C4-2B (cell line): ENCODE measurements at regions not wholly inside any gene's neighbourhood (a gene's known extent, or its start where the extent isn't known, plus 50 kb on each side); places are given as distances from the start of the nearest gene placed in this dataset.

ENCODE experiments used
- H3K27ac ChIP-seq: fragments of 450-650 bp; 2 replicates; pipeline ENCODE4 v1.5.1; 2017
- ZFX ChIP-seq: fragments of 450-650 bp; IDR thresholded peaks from 2 replicates; pipeline ENCODE4 v1.6.1; 2017
- TF ChIP-seq, protein P1 (sequence below): fragments of 450-650 bp; conservative IDR thresholded peaks from 2 replicates; pipeline ENCODE4 v1.5.1; 2017; ENCODE audit warnings: mild to moderate bottlenecking

DNA sequence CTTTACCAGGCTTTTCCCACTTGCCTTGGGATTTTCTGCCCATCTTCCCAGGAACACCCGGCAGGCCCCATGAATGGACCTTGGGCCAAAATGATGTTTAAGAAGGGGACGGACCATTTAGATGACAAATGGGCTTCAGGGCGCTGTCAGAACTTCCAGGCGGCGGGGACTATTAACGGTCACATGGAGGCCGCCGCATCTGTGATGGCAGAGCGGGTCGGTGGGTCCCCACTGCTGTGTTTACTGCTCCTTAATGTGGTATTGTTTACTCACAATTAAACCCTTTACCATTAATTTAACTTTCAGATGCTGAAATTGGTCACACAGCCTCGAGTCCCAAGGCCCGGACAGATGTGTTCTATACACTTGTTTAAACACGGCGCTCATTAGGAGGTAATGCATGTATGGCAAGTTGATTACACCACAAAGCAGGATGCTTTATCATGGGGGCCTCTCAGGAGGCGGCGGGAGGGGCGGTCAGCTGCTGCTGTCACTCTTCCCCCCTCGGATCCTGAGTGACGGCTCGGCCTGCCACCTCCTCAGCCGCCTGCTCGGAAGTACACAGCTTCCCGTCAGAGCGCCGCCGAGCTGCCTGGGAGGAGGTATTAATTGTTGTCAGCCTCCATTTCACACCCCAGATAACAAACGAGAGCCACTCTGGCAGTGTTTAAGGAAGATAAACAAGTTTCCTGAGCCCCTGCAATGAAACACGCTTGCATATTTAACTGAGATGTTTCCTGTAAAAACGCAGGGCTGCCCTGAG is 83.9 kb upstream of the IRX3 start:
- H3K27ac ChIP-seq = no peak overlapping the region
- no peak for TF ChIP-seq ZFX

DNA sequence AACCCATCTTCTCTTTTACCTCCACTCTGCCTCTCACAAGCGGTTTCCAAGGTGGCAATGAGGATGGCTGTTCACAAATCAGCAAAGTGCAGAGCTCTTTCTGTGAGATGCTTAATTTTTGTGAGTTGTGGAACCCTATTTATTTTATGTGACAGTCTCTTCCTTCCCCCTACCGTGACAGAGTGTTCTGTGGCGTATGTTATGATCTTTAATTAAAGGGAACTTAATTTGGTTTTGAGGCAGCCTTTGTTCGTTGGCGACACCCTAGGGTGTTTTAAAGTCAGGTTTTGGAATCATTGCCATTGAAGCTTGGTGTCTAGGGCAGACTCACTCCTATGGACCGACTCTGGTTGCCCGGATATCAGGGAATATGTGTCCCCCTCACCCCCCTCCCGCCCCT is 83.3 kb upstream of the IRX3 start:
- TF ChIP-seq, protein P1, sequence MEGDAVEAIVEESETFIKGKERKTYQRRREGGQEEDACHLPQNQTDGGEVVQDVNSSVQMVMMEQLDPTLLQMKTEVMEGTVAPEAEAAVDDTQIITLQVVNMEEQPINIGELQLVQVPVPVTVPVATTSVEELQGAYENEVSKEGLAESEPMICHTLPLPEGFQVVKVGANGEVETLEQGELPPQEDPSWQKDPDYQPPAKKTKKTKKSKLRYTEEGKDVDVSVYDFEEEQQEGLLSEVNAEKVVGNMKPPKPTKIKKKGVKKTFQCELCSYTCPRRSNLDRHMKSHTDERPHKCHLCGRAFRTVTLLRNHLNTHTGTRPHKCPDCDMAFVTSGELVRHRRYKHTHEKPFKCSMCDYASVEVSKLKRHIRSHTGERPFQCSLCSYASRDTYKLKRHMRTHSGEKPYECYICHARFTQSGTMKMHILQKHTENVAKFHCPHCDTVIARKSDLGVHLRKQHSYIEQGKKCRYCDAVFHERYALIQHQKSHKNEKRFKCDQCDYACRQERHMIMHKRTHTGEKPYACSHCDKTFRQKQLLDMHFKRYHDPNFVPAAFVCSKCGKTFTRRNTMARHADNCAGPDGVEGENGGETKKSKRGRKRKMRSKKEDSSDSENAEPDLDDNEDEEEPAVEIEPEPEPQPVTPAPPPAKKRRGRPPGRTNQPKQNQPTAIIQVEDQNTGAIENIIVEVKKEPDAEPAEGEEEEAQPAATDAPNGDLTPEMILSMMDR = no peak
- TF ChIP-seq ZFX = no peak

DNA sequence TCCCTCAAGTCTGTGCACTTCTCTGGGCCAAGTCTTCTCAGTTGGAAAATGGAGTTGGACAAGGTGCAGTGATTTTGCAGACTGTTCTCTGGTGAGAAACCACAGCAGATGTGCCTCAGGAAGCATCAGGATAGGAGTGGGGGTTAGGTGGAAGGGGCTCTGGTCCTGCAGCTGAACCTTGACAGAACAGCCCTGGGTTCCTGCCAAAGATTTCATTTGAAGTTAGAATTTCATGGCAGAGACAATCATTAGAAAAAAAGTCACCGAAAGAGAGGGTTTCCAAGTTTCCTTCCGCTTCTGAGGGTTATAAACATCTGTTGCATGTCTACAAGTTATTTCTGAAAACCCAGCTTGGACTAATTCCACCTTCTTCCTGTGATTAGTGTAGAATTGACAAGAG is 80.4 kb upstream of the IRX3 start:
- no peak overlapping the region for H3K27ac ChIP-seq
- TF ChIP-seq, protein P1 = no peak
- no peak for TF ChIP-seq ZFX

More for the DNA sequence above, 83.3 kb upstream of the IRX3 start:
- H3K27ac ChIP-seq = no peak overlapping the region

DNA sequence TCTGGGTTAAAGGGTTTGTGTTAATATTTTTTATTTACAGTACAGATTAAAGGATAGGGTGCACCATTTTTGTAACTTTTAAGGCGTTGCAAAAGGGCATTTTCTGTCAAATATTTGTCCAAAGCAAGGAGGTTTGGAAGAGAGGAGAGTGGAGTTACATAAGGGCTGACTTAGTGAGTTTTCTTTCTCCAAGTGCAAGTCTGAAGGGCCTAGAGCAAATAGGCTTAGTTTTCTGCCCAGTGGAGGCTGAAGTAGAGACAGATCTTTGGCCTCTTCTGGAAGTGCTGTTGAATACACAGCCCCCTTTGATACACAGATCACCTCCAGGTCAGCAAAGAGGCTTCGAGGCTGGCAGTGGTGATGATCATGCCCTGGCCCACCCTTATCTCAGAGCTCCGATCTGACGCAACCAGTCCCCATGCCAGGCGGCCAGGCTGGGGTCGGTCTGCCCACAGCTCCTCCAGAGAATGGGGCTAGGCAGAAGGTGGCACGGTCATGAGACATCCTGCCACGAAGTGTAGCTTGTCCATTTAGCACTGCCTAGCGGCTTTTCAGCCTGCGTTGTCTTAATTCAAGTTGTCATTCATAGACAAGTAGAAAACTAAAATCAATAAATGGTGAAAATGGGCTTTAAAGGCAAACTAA is 79.5 kb upstream of the IRX3 start:
- H3K27ac ChIP-seq = no peak overlapping the region
- no peak for TF ChIP-seq ZFX
- TF ChIP-seq, protein P1 = no peak

DNA sequence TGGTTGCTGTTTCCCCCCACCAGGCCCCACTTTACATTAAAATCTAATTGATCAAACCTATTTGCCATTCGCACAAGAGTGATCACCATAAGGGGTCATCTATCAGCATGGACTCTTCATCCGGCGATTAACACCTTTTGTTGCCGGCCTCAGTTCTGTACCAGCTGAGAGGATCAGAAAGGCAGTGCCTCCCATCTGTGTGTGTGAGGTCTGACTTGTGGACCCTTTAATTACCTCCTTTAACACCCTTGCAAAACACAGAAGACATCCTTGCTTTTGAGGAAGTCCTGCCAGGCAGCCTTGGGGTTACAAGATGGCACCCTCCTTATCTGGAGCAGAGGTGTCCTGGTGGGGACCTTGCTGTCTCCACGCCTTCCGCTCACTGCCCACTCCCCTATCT is 77.2 kb upstream of the IRX3 start:
- TF ChIP-seq, protein P1 = no peak
- TF ChIP-seq ZFX = no peak
- H3K27ac ChIP-seq = no peak overlapping the region

DNA sequence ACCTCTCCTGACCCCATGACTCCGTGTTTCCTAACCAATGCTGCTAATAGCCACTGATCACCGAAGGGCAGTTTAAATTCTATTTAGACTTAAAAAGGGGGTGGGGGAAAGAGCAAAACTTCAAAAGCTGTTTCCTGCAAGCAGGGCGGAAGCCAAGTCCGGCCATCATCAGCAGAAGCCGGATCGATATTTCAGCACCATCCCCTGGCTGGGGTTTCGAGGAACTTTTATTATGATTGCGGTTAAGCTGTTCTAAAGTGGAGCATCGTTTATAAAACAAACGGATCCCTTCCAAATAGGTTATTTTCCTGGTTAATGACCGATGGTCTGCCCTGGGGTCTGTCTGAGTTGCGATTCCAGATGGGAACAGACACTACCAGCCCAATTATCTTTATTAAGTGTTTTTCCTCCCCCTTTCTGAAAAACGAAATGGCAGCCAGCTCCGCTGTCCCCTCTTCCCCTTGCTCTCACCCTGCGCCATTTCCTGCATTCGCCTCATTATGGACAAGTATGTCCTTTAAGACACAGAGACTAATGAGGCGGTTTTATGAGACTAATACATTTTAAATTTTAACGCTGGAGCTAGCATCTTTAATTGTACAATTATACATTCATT is 76.1 kb upstream of the IRX3 start:
- H3K27ac ChIP-seq = no peak overlapping the region
- no peak for TF ChIP-seq ZFX
- TF ChIP-seq, protein P1 = no peak

DNA sequence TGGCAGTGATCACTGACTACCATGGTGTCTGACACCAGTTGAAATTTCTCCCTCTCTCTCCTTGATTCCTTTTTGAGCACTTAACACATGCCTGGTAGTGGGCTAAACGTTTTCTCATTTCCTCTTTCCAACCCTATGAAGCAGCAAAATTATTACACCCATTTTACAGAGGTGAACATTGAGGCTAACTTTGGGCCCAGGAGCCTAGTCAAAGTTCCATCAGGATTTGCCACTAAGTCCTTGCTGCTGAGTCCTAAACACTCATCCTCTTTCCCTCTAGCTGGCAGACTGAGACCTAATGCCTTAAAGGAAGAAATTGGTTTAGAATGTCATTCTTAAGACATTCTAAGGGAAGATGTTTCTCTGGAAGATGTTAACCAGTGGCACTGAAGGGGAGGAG is 74.7 kb upstream of the IRX3 start:
- TF ChIP-seq, protein P1 = no peak
- TF ChIP-seq ZFX = no peak
- H3K27ac ChIP-seq = no peak overlapping the region
